Muscle of leg (tissue), 3 donors: ENCODE measurements at regions not wholly inside any gene's neighbourhood (a gene's known extent, or its start where the extent isn't known, plus 50 kb on each side); places are given as distances from the start of the nearest gene placed in this dataset.
"Not testable (repeated sequence)": the region's sequence is repeated elsewhere in the genome, so short reads cannot be mapped to it uniquely, and the experiment has no call there.

Experiments
- DNase-seq: peaks from one replicate; pipeline ENCODE4 v3.0.0; 2013
- H3K27ac ChIP-seq: one replicate; pipeline ENCODE4 v1.5.1; 2013; ENCODE audit warnings: mild to moderate bottlenecking, low read length, control low read depth
- H3K27me3 ChIP-seq: one replicate; pipeline ENCODE4 v1.6.1; 2013; ENCODE audit warnings: low read length; ENCODE audit not compliant: control insufficient read depth, insufficient read depth
- H3K36me3 ChIP-seq: one replicate; pipeline ENCODE4 v1.6.1; 2013; ENCODE audit warnings: low read length; ENCODE audit not compliant: control insufficient read depth, insufficient read depth
- H3K4me1 ChIP-seq: one replicate; pipeline ENCODE4 v1.6.1; 2013; ENCODE audit warnings: low read length; ENCODE audit not compliant: control insufficient read depth, insufficient read depth
- H3K4me3 ChIP-seq: one replicate; pipeline ENCODE4 v1.5.1; 2013; ENCODE audit warnings: low read length, control low read depth
- H3K9me3 ChIP-seq: replicated peaks from 2 replicates; pipeline ENCODE4 v1.6.1; 2013; ENCODE audit warnings: low read depth, low read length; ENCODE audit not compliant: control insufficient read depth
- WGBS: methylation state at CpG from one replicate; pipeline ENCODE4 v1.1.5; 2013; ENCODE audit warnings: missing lambda C conversion rate; ENCODE audit not compliant: insufficient coverage; 5-methylcytosine and 5-hydroxymethylcytosine counted together

GRCh38 chr18:9015689-9016088 is 86.8 kb upstream of the NDUFV2 start:
- H3K36me3 ChIP-seq, result no peaks in the 10 kb centered on the region
- H3K4me1 ChIP-seq, result peaks cover 11% of the 10 kb centered on the region
- no peak overlapping the region for H3K27ac ChIP-seq

GRCh38 chr18:9016633-9017166 is 85.8 kb upstream of the NDUFV2 start:
- WGBS, result 60% methylated on average over 5 of the region's 16 CpGs
- no peak overlapping the region for H3K4me3 ChIP-seq
- H3K27ac ChIP-seq, result no peak overlapping the region
- no peaks in the 10 kb centered on the region for H3K36me3 ChIP-seq
- H3K27me3 ChIP-seq, result no peaks in the 10 kb centered on the region
- peaks cover 5% of the 10 kb centered on the region for H3K9me3 ChIP-seq
- peaks cover 11% of the 10 kb centered on the region for H3K4me1 ChIP-seq
- no peak for DNase-seq

More at GRCh38 chr18:9015689-9016088, 86.8 kb upstream of the NDUFV2 start:
- Histone ChIP-seq H3K9me3 (peaks cover 5% of the 10 kb centered on the region), H3K27me3 (no peaks in the 10 kb centered on the region), H3K4me3 (no peak overlapping the region)
- DNase-seq, result no peak
- WGBS, result 92% methylated on average over 2 of the region's 3 CpGs

- DNase-seq, result peak; percentile 73
- 26% methylated on average over 30 of the region's 34 CpGs for whole genome bisulfite sequencing
- Histone ChIP-seq H3K27me3 (no peaks in the 10 kb centered on the region), H3K4me3 (no peak overlapping the region), H3K36me3 (no peaks in the 10 kb centered on the region), H3K9me3 (peaks cover 5% of the 10 kb centered on the region), H3K27ac (no peak overlapping the region), H3K4me1 (peaks cover 11% of the 10 kb centered on the region)
Observed at GRCh38 chr18:9017167-9017904, 85.2 kb upstream of the NDUFV2 start.

- Histone ChIP-seq H3K4me1 (peaks cover 11% of the 10 kb centered on the region), H3K27me3 (no peaks in the 10 kb centered on the region), H3K9me3 (peaks cover 5% of the 10 kb centered on the region), H3K36me3 (no peaks in the 10 kb centered on the region), H3K4me3 (no peak overlapping the region), H3K27ac (no peak overlapping the region)
- DNase-seq, result no peak
- 63% methylated on average over 4 of the region's 6 CpGs for WGBS
Observed at GRCh38 chr18:9017905-9018227, 84.6 kb upstream of the NDUFV2 start.

GRCh38 chr18:9019135-9019534 is 83.4 kb upstream of the NDUFV2 start:
- WGBS, result no CpG with 5 or more reads among the region's 4 CpGs
- DNase-seq, result no peak
- Histone ChIP-seq H3K9me3 (peaks cover 5% of the 10 kb centered on the region), H3K27me3 (no peaks in the 10 kb centered on the region), H3K36me3 (no peaks in the 10 kb centered on the region), H3K27ac (no peak overlapping the region), H3K4me1 (peaks cover 11% of the 10 kb centered on the region), H3K4me3 (no peak overlapping the region)

- no peaks in the 10 kb centered on the region for H3K36me3 ChIP-seq
- H3K4me1 ChIP-seq, result peaks cover 11% of the 10 kb centered on the region
- 86% methylated on average over 1 of the region's 3 CpGs for WGBS
- no peak overlapping the region for H3K4me3 ChIP-seq
- H3K27ac ChIP-seq, result no peak overlapping the region
- H3K9me3 ChIP-seq, result peaks cover 5% of the 10 kb centered on the region
- DNase-seq, result no peak
- no peaks in the 10 kb centered on the region for H3K27me3 ChIP-seq
Observed at GRCh38 chr18:9020221-9020620, 82.3 kb upstream of the NDUFV2 start.

- DNase-seq, result no peak
- WGBS, result no CpG with 5 or more reads among the region's 3 CpGs
- peaks cover 5% of the 10 kb centered on the region for H3K9me3 ChIP-seq
- peaks cover 11% of the 10 kb centered on the region for H3K4me1 ChIP-seq
- H3K36me3 ChIP-seq, result no peaks in the 10 kb centered on the region
- no peak overlapping the region for H3K27ac ChIP-seq
- no peaks in the 10 kb centered on the region for H3K27me3 ChIP-seq
- H3K4me3 ChIP-seq, result no peak overlapping the region
Observed at GRCh38 chr18:9021458-9021857, 81.0 kb upstream of the NDUFV2 start.

- 62% methylated on average over 3 of the region's 8 CpGs for WGBS
- H3K27me3 ChIP-seq, result no peaks in the 10 kb centered on the region
Observed at GRCh38 chr18:9022397-9023155, 79.9 kb upstream of the NDUFV2 start.

GRCh38 chr18:9024031-9024646 is 78.4 kb upstream of the NDUFV2 start:
- not testable (repeated sequence) for H3K4me3 ChIP-seq, H3K27me3 ChIP-seq, H3K27ac ChIP-seq, H3K36me3 ChIP-seq, H3K9me3 ChIP-seq, H3K4me1 ChIP-seq, DNase-seq
- 90% methylated on average over 5 of the region's 18 CpGs for WGBS

More at GRCh38 chr18:9022397-9023155, 79.9 kb upstream of the NDUFV2 start:
- peaks cover 5% of the 10 kb centered on the region for H3K9me3 ChIP-seq
- H3K4me3 ChIP-seq, result no peak overlapping the region
- peaks cover 2% of the 10 kb centered on the region for H3K4me1 ChIP-seq
- no peak for DNase-seq
- H3K27ac ChIP-seq, result no peak overlapping the region
- no peaks in the 10 kb centered on the region for H3K36me3 ChIP-seq
